Suprapubic skin (tissue), 4 donors: ENCODE measurements at regions not wholly inside any gene's neighbourhood (a gene's known extent, or its start where the extent isn't known, plus 50 kb on each side); places are given as distances from the start of the nearest gene placed in this dataset.

Source experiments
- DNase-seq, 2 donors: peaks; one replicate each; pipeline ENCODE4 v3.0.0-alpha.2; 2019; ENCODE audit warnings: low spot score in 2 of 2
- H3K27ac ChIP-seq: fragments of 200-600 bp; sonication (generic); one replicate; pipeline ENCODE4 v1.5.1; 2019
- H3K27me3 ChIP-seq: fragments of 200-600 bp; sonication (generic); one replicate; pipeline ENCODE4 v1.5.1; 2019
- H3K36me3 ChIP-seq: fragments of 200-600 bp; sonication (generic); one replicate; pipeline ENCODE4 v1.5.1; 2019
- H3K4me1 ChIP-seq: fragments of 200-600 bp; sonication (generic); one replicate; pipeline ENCODE4 v1.5.1; 2019
- H3K4me3 ChIP-seq: fragments of 200-600 bp; sonication (generic); one replicate; pipeline ENCODE4 v1.5.1; 2019; ENCODE audit warnings: mild to moderate bottlenecking
- H3K9me3 ChIP-seq: fragments of 200-600 bp; sonication (generic); one replicate; pipeline ENCODE4 v1.5.1; 2019
- CTCF ChIP-seq, 2 donors: fragments of 200-600 bp in 1 of 2; fragments of 450-650 bp in 1 of 2; sonication (generic) in 1 of 2; IDR thresholded peaks; one replicate each; pipeline ENCODE4 v1.5.1; 2016 to 2019; ENCODE audit warnings: antibody characterized with exemption in 2 of 2, mild to moderate bottlenecking in 1 of 2, moderate library complexity in 1 of 2
- EP300 ChIP-seq: sonication (generic); formaldehyde crosslinking; IDR thresholded peaks from one replicate; pipeline ENCODE4 v1.6.1; 2017; ENCODE audit warnings: antibody characterized with exemption
- POLR2A ChIP-seq, 2 donors: fragments of 450-650 bp; IDR thresholded peaks; one replicate each; pipeline ENCODE4 v1.6.1; 2017; ENCODE audit warnings: antibody characterized with exemption in 2 of 2, mild to moderate bottlenecking in 2 of 2, moderate library complexity in 2 of 2
- POLR2AphosphoS5 ChIP-seq, 3 donors: sonication (generic); formaldehyde crosslinking; IDR thresholded peaks; one replicate each; pipeline ENCODE4 v1.6.1; 2017; ENCODE audit warnings: antibody characterized with exemption in 3 of 3
- WGBS: methylation state at CpG from one replicate; pipeline ENCODE4 v1.1.5; 2018; 5-methylcytosine and 5-hydroxymethylcytosine counted together

GRCh38 chr4:45410701-45411210 is 684.4 kb upstream of the GNPDA2 start:
- Histone ChIP-seq H3K4me1 (no peaks in the 10 kb centered on the region), H3K27ac (no peak overlapping the region), H3K27me3 (no peaks in the 10 kb centered on the region), H3K4me3 (no peak overlapping the region), H3K9me3 (no peaks in the 10 kb centered on the region), H3K36me3 (no peaks in the 10 kb centered on the region)
- no peak for TF ChIP-seq POLR2A (IDR thresholded peaks at IDR 0.05)
- TF ChIP-seq EP300: no peak
- TF ChIP-seq CTCF (IDR thresholded peaks at IDR 0.05): no peak
- TF ChIP-seq POLR2AphosphoS5 (IDR thresholded peaks at IDR 0.05): no peak
- 23% methylated on average over 5 of the region's 5 CpGs for WGBS
- DNase-seq: no peak

DNA sequence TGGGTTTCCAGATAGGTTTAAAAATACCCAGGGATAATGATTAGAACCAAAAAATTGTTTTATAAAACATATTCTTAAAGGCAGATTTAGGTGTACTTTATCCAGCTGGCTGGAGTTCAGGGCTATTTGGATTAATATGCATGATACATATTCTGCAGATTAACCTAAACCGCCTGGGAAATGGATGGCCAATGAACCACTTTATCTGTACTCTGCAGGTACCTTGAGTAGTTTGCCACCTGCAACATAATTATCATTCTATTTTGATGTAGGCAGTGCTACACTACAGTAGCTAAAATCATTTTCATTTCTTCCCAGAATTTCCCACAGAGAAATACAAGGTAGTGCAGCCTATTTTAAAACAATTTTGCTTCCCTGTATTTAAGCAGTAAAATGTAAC is 683.2 kb upstream of the GNPDA2 start:
- Histone ChIP-seq H3K4me3 (no peak overlapping the region), H3K27ac (no peak overlapping the region), H3K27me3 (no peaks in the 10 kb centered on the region), H3K36me3 (no peaks in the 10 kb centered on the region), H3K4me1 (no peaks in the 10 kb centered on the region), H3K9me3 (no peaks in the 10 kb centered on the region)
- WGBS: 59% methylated on average over 1 of the region's 1 CpG
- no peak for TF ChIP-seq EP300
- no peak for TF ChIP-seq CTCF (IDR thresholded peaks at IDR 0.05)
- TF ChIP-seq POLR2A (IDR thresholded peaks at IDR 0.05): no peak
- TF ChIP-seq POLR2AphosphoS5 (IDR thresholded peaks at IDR 0.05): no peak
- no peak for DNase-seq

DNA sequence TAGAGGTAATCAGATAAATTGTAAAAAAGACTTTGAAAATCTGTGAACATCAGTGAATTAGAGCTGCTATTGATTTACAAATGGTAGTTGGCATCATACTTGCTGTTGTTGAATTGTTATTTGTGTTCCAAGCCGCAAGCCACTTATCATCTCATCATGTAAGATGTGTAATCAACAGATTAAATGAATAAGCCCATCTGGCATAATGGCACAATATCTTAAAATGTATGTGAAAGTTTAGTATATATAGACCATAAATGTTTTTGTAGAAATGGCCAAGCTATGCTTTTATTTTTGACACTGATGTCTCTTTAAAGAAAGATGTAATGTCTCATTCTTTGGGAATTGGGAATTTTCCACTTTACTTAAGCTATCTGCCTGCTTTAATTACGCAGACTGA is 682.6 kb upstream of the GNPDA2 start:
- H3K27me3 ChIP-seq: no peaks in the 10 kb centered on the region
- TF ChIP-seq POLR2A (IDR thresholded peaks at IDR 0.05) (no peak), EP300 (no peak), CTCF (IDR thresholded peaks at IDR 0.05) (no peak), POLR2AphosphoS5 (IDR thresholded peaks at IDR 0.05) (no peak)
- no peaks in the 10 kb centered on the region for H3K36me3 ChIP-seq
- 60% methylated on average over 2 of the region's 2 CpGs for WGBS
- H3K27ac ChIP-seq: no peak overlapping the region
- H3K4me1 ChIP-seq: no peaks in the 10 kb centered on the region
- H3K4me3 ChIP-seq: no peak overlapping the region
- no peaks in the 10 kb centered on the region for H3K9me3 ChIP-seq
- no peak for DNase-seq

DNA sequence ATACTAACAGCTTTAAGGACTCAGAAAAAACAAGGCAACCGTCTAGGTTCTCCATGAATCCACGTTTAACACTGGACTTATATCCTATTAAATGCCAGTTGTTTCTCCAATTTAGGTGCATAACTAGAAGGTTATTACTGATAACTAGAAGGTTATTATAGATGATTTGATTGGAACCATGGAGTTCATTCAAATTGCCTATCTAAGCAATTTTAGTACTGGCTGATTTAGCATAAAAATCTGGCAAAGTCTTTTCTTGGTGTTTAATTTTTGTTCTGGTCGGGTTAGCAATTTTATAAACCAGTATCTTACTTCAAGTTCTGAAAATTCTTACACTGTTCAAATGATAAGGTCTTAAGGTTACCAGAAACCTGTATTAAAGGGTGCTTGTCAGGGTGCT is 672.8 kb upstream of the GNPDA2 start:
- Histone ChIP-seq H3K36me3 (no peaks in the 10 kb centered on the region), H3K4me1 (no peaks in the 10 kb centered on the region), H3K27me3 (no peaks in the 10 kb centered on the region), H3K4me3 (no peak overlapping the region), H3K27ac (no peak overlapping the region), H3K9me3 (no peaks in the 10 kb centered on the region)
- 72% methylated on average over 3 of the region's 3 CpGs for WGBS
- DNase-seq: no peak
- TF ChIP-seq POLR2A (IDR thresholded peaks at IDR 0.05) (no peak), EP300 (no peak), POLR2AphosphoS5 (IDR thresholded peaks at IDR 0.05) (no peak), CTCF (IDR thresholded peaks at IDR 0.05) (no peak)

GRCh38 chr4:45385306-45385705 is 659.0 kb upstream of the GNPDA2 start:
- no peak for DNase-seq
- no peaks in the 10 kb centered on the region for H3K36me3 ChIP-seq
- H3K27me3 ChIP-seq: no peaks in the 10 kb centered on the region
- no peak overlapping the region for H3K4me3 ChIP-seq
- TF ChIP-seq EP300: no peak
- no peak for TF ChIP-seq POLR2A (IDR thresholded peaks at IDR 0.05)
- no peak for TF ChIP-seq CTCF (IDR thresholded peaks at IDR 0.05)
- no peak for TF ChIP-seq POLR2AphosphoS5 (IDR thresholded peaks at IDR 0.05)
- no peak overlapping the region for H3K27ac ChIP-seq
- no peaks in the 10 kb centered on the region for H3K9me3 ChIP-seq
- H3K4me1 ChIP-seq: no peaks in the 10 kb centered on the region
